HEK293T (cell line): ENCODE measurements at regions not wholly inside any gene's neighbourhood (a gene's known extent, or its start where the extent isn't known, plus 50 kb on each side); places are given as distances from the start of the nearest gene placed in this dataset.

ENCODE experiments used
- FOXA1 ChIP-seq: fragments of 450-650 bp; IDR thresholded peaks from 2 replicates; pipeline ENCODE4 v1.6.1; 2016; ENCODE audit warnings: mild to moderate bottlenecking
- PKNOX1 ChIP-seq: fragments of 450-650 bp; IDR thresholded peaks from 2 replicates; pipeline ENCODE4 v1.6.1; 2016
- ZNF384 ChIP-seq: fragments of 450-650 bp; IDR thresholded peaks from 2 replicates; pipeline ENCODE4 v1.6.1; 2016

GRCh38 chr15:62533687-62534086, 368.6 kb upstream of the C2CD4B start:
- TF ChIP-seq PKNOX1: no peak
- no peak for TF ChIP-seq FOXA1
- no peak for TF ChIP-seq ZNF384
